ENCODE measurements at regions not wholly inside any gene's neighbourhood (a gene's known extent, or its start where the extent isn't known, plus 50 kb on each side); places are given as distances from the start of the nearest gene placed in this dataset.
A peak's percentile ranks its signal among the peaks of the same experiment; 100 is the strongest.

DNA sequence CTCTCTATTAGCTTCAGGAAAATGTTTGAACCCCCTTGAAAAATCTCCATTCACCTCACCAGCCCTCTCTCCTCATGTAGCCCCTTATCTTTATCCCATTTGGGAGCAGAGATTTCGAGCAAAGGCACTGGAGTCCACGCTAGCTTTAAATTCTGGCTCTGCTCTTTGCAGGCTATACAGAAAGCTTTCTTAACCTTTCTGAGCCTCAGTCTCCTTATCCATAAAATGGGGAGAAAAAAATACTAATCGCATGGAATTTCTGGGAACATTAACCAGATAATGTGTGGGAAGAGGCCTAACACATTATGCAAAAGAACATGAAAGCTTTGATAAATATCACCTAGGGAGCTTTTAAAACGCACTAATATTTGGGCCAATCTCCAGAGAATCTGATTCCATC lies 476.3 kb upstream of the CDH5 start:
- H3K27me3 ChIP-seq (ENCODE audit: control insufficient read depth, insufficient read depth, low read length): no peaks in the 10 kb centered on the region
- no CpG with 5 or more reads among the region's 4 CpGs for WGBS (ENCODE audit: insufficient coverage)
- H3K9me3 ChIP-seq (replicated peaks; ENCODE audit: control insufficient read depth, low read depth, low read length): no peaks in the 10 kb centered on the region
- H3K27ac ChIP-seq (ENCODE audit: low read length): no peak overlapping the region
- no peaks in the 10 kb centered on the region for H3K36me3 ChIP-seq (ENCODE audit: control insufficient read depth, insufficient read depth, low read length)
- H3K4me3 ChIP-seq (ENCODE audit: low read length): no peak overlapping the region
- no peaks in the 10 kb centered on the region for H3K4me1 ChIP-seq (ENCODE audit: control insufficient read depth, insufficient read depth, low read length)
- no peak for DNase-seq

GRCh38 chr16:65889533-65889966 lies 476.9 kb upstream of the CDH5 start:
- peak; percentile 32 for DNase-seq
- Histone ChIP-seq H3K4me3 (ENCODE audit: low read length) (no peak overlapping the region), H3K9me3 (replicated peaks; ENCODE audit: control insufficient read depth, low read depth, low read length) (no peaks in the 10 kb centered on the region), H3K27ac (ENCODE audit: low read length) (no peak overlapping the region), H3K4me1 (ENCODE audit: control insufficient read depth, insufficient read depth, low read length) (no peaks in the 10 kb centered on the region), H3K36me3 (ENCODE audit: control insufficient read depth, insufficient read depth, low read length) (no peaks in the 10 kb centered on the region), H3K27me3 (ENCODE audit: control insufficient read depth, insufficient read depth, low read length) (no peaks in the 10 kb centered on the region)
- WGBS (ENCODE audit: insufficient coverage): no CpG with 5 or more reads among the region's 4 CpGs

GRCh38 chr16:65888201-65888600 lies 478.3 kb upstream of the CDH5 start:
- H3K4me1 ChIP-seq (ENCODE audit: control insufficient read depth, insufficient read depth, low read length): no peaks in the 10 kb centered on the region
- no peaks in the 10 kb centered on the region for H3K36me3 ChIP-seq (ENCODE audit: control insufficient read depth, insufficient read depth, low read length)
- H3K27me3 ChIP-seq (ENCODE audit: control insufficient read depth, insufficient read depth, low read length): no peaks in the 10 kb centered on the region
- no peak overlapping the region for H3K4me3 ChIP-seq (ENCODE audit: low read length)
- DNase-seq: no peak
- WGBS (ENCODE audit: insufficient coverage): 71% methylated on average over 8 of the region's 8 CpGs
- H3K9me3 ChIP-seq (replicated peaks; ENCODE audit: control insufficient read depth, low read depth, low read length): no peaks in the 10 kb centered on the region
- H3K27ac ChIP-seq (ENCODE audit: low read length): no peak overlapping the region

DNA sequence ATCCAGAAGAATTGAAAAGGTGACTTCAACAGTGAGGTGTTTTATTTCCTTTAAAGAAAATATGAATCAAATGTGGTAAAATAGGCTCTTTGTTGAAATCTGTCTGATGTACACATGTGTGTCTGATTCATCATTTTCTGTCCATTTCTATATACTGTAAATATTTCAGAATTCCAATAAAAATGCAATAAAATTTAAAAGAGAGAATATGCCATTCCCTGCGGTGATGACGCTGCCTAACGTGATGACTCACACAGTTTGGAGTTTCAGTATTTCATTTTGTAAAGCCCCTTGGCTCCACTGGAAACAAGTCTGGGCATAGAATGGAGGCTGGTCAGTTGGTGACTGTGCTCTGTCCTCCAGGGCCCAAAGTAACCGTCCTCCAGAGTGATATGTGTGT lies 482.5 kb upstream of the CDH5 start:
- WGBS (ENCODE audit: insufficient coverage): 80% methylated on average over 1 of the region's 4 CpGs
- H3K36me3 ChIP-seq (ENCODE audit: control insufficient read depth, insufficient read depth, low read length): no peaks in the 10 kb centered on the region
- DNase-seq: no peak
- H3K27me3 ChIP-seq (ENCODE audit: control insufficient read depth, insufficient read depth, low read length): no peaks in the 10 kb centered on the region
- no peak overlapping the region for H3K4me3 ChIP-seq (ENCODE audit: low read length)
- H3K4me1 ChIP-seq (ENCODE audit: control insufficient read depth, insufficient read depth, low read length): no peaks in the 10 kb centered on the region
- no peak overlapping the region for H3K27ac ChIP-seq (ENCODE audit: low read length)
- H3K9me3 ChIP-seq (replicated peaks; ENCODE audit: control insufficient read depth, low read depth, low read length): no peaks in the 10 kb centered on the region

DNA sequence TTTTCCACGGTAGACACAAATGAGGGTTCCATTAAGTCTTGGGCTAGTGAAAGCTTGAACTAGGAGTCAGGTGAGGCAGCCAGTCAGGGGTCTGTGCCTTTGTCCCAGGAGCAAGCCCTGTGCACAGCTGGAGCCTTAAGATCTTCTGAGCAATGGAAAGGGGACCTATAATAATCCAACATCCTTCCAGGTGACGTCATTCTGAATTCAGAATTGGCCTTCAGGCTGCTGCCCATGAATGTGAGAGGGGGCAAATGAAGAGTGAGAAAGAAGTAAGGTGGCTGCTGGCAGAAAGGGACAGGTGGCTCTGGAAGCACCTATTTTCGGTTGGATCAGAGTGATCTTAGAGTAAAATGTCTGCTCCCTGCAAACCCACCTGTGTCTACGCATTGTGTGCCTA lies 488.1 kb upstream of the CDH5 start:
- peaks cover 19% of the 10 kb centered on the region for H3K4me1 ChIP-seq (ENCODE audit: control insufficient read depth, insufficient read depth, low read length)
- WGBS (ENCODE audit: insufficient coverage): no CpG with 5 or more reads among the region's 4 CpGs

DNA sequence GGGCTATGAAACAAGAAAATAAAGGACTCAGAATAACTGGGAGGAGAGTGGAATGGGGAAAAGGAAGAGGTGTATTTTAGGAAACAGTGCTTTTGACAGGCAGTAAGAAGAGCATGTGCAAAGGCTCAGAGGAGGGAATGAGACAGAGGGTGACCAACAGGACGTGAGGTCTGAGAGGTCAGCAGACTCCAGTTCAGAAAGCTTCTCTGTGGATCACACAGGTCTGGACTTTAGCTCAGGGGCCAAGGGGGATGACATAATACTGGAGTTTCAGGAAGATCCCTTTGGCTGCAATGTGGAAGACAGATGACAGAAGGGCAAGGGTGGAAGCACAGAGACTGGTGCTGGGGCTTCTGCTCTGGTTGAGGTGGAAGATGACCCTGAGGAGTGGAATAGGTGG lies 489.9 kb upstream of the CDH5 start:
- Histone ChIP-seq H3K27ac (ENCODE audit: low read length) (no peak overlapping the region), H3K4me3 (ENCODE audit: low read length) (no peak overlapping the region), H3K36me3 (ENCODE audit: control insufficient read depth, insufficient read depth, low read length) (no peaks in the 10 kb centered on the region), H3K27me3 (ENCODE audit: control insufficient read depth, insufficient read depth, low read length) (peaks cover under 1% of the 10 kb centered on the region), H3K9me3 (replicated peaks; ENCODE audit: control insufficient read depth, low read depth, low read length) (no peaks in the 10 kb centered on the region), H3K4me1 (ENCODE audit: control insufficient read depth, insufficient read depth, low read length) (peaks cover 19% of the 10 kb centered on the region)
- WGBS (ENCODE audit: insufficient coverage): 33% methylated on average over 1 of the region's 1 CpG
- peak; percentile 21 for DNase-seq

More for the DNA sequence above, 488.1 kb upstream of the CDH5 start:
- no peak for DNase-seq
- Histone ChIP-seq H3K27ac (ENCODE audit: low read length) (no peak overlapping the region), H3K36me3 (ENCODE audit: control insufficient read depth, insufficient read depth, low read length) (no peaks in the 10 kb centered on the region), H3K27me3 (ENCODE audit: control insufficient read depth, insufficient read depth, low read length) (no peaks in the 10 kb centered on the region), H3K9me3 (replicated peaks; ENCODE audit: control insufficient read depth, low read depth, low read length) (no peaks in the 10 kb centered on the region), H3K4me3 (ENCODE audit: low read length) (no peak overlapping the region)

- Histone ChIP-seq H3K36me3 (ENCODE audit: control insufficient read depth, insufficient read depth, low read length) (no peaks in the 10 kb centered on the region), H3K9me3 (replicated peaks; ENCODE audit: control insufficient read depth, low read depth, low read length) (no peaks in the 10 kb centered on the region), H3K4me1 (ENCODE audit: control insufficient read depth, insufficient read depth, low read length) (peaks cover 19% of the 10 kb centered on the region), H3K4me3 (ENCODE audit: low read length) (no peak overlapping the region), H3K27ac (ENCODE audit: low read length) (no peak overlapping the region), H3K27me3 (ENCODE audit: control insufficient read depth, insufficient read depth, low read length) (peaks cover 2% of the 10 kb centered on the region)
- DNase-seq: peak; percentile 73
- no CpG with 5 or more reads among the region's 3 CpGs for WGBS (ENCODE audit: insufficient coverage)
Measured at GRCh38 chr16:65876056-65876408, 490.5 kb upstream of the CDH5 start.

DNA sequence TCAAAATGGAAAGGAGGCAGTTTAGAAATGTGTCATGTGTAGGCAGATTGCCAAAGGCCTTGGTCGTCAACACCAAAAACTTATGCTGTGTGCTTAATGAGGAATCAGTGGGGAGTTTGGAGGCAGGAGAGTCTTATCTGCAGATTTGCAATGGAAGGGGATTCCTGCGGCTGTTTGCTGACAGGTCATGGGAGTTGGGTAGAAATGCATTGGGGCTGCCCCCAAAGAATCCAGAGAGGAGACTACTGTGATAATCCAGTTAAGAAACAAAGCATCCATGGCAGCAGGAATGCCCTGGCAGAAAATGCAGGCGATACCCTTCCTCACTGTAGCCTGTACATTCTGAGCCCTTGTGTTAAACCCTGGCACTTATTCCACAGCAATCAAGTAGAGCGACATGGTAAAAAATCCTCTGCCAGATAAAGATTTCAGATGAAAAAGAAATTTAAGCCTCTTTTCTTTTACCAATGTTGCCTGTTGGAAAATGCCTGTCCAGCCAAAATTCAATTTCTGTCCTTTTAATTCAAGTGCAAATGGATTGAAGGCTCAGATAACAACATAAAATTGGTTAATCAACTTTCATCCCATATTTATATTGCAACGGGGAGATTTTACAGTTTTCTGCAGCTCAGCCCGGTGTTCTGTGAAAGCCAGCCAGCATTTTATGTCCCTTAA lies 491.0 kb upstream of the CDH5 start:
- WGBS (ENCODE audit: insufficient coverage): 46% methylated on average over 4 of the region's 6 CpGs

DNA sequence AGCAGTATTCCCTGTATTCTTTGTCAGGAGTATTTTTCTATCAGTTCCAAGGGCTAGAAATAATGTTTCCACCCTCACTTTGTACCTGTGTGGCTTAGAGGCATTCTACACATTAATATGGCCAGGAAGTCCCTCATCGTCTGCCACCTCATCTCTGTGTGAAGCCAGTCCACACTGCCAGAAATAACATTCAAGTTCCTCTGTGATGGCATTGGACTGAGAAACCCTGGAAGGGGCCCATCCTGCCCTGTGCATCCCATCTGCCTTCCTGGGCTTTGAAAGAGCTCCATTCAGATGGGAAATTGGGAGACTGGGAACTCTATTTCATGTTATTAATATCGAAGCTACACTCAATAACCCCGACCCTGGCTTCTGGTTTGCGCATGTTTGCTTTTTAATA lies 497.2 kb upstream of the CDH5 start:
- Histone ChIP-seq H3K9me3 (replicated peaks; ENCODE audit: control insufficient read depth, low read depth, low read length) (peaks cover 3% of the 10 kb centered on the region), H3K27me3 (ENCODE audit: control insufficient read depth, insufficient read depth, low read length) (peaks cover 2% of the 10 kb centered on the region), H3K4me1 (ENCODE audit: control insufficient read depth, insufficient read depth, low read length) (no peaks in the 10 kb centered on the region), H3K4me3 (ENCODE audit: low read length) (no peak overlapping the region), H3K36me3 (ENCODE audit: control insufficient read depth, insufficient read depth, low read length) (no peaks in the 10 kb centered on the region), H3K27ac (ENCODE audit: low read length) (no peak overlapping the region)
- no peak for DNase-seq
- WGBS (ENCODE audit: insufficient coverage): no CpG with 5 or more reads among the region's 4 CpGs

More for the DNA sequence above, 491.0 kb upstream of the CDH5 start:
- H3K36me3 ChIP-seq (ENCODE audit: control insufficient read depth, insufficient read depth, low read length): no peaks in the 10 kb centered on the region
- DNase-seq: peak; percentile 33
- H3K27ac ChIP-seq (ENCODE audit: low read length): no peak overlapping the region
- H3K4me3 ChIP-seq (ENCODE audit: low read length): no peak overlapping the region
- H3K9me3 ChIP-seq (replicated peaks; ENCODE audit: control insufficient read depth, low read depth, low read length): no peaks in the 10 kb centered on the region
- peaks cover 19% of the 10 kb centered on the region for H3K4me1 ChIP-seq (ENCODE audit: control insufficient read depth, insufficient read depth, low read length)
- H3K27me3 ChIP-seq (ENCODE audit: control insufficient read depth, insufficient read depth, low read length): peaks cover 2% of the 10 kb centered on the region

DNA sequence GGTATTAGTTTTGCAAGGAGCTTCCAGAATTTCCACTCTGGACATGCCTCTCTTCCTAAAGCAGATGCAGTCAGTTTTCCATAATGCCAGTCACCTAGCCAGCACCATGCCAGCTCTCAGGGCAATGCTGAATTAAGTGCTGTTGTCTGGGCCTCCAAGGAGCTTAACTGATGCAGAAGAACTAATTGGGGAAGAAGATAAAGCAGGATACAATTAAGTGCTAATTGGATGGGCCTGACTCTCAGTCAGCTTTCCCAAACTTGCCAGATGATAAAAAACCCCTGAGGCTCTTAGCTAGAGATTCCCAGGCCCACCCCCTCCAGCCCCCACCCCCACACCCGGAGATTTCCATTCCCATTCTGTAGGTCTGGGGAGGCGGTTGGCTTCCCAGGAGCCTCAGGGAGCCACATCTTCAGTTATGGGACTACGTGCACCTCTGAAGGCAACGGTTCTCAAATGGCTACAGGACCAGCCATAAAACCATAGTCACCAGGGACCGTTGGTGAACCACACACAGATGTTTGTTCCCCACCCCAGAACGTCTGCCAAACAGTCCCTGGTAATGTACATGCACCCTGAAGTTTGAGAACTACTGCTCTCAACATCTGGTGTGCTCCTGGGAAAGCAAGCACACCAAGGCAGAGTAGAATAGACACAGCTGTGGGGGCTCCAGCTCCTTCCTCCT lies 499.1 kb upstream of the CDH5 start:
- WGBS (ENCODE audit: insufficient coverage): 40% methylated on average over 5 of the region's 6 CpGs

More for the DNA sequence above, 499.1 kb upstream of the CDH5 start:
- Histone ChIP-seq H3K27ac (ENCODE audit: low read length) (no peak overlapping the region), H3K27me3 (ENCODE audit: control insufficient read depth, insufficient read depth, low read length) (peaks cover 2% of the 10 kb centered on the region), H3K4me3 (ENCODE audit: low read length) (no peak overlapping the region), H3K36me3 (ENCODE audit: control insufficient read depth, insufficient read depth, low read length) (no peaks in the 10 kb centered on the region), H3K9me3 (replicated peaks; ENCODE audit: control insufficient read depth, low read depth, low read length) (peaks cover 5% of the 10 kb centered on the region), H3K4me1 (ENCODE audit: control insufficient read depth, insufficient read depth, low read length) (no peaks in the 10 kb centered on the region)
- DNase-seq: peak; percentile 11

Measured in muscle of leg (tissue), 3 donors.